ENCODE measurements at regions not wholly inside any gene's neighbourhood (a gene's known extent, or its start where the extent isn't known, plus 50 kb on each side); places are given as distances from the start of the nearest gene placed in this dataset.

GRCh38 chr5:67686746-67687145 is 490.1 kb upstream of the CD180 start:
- TF ChIP-seq, protein P1, sequence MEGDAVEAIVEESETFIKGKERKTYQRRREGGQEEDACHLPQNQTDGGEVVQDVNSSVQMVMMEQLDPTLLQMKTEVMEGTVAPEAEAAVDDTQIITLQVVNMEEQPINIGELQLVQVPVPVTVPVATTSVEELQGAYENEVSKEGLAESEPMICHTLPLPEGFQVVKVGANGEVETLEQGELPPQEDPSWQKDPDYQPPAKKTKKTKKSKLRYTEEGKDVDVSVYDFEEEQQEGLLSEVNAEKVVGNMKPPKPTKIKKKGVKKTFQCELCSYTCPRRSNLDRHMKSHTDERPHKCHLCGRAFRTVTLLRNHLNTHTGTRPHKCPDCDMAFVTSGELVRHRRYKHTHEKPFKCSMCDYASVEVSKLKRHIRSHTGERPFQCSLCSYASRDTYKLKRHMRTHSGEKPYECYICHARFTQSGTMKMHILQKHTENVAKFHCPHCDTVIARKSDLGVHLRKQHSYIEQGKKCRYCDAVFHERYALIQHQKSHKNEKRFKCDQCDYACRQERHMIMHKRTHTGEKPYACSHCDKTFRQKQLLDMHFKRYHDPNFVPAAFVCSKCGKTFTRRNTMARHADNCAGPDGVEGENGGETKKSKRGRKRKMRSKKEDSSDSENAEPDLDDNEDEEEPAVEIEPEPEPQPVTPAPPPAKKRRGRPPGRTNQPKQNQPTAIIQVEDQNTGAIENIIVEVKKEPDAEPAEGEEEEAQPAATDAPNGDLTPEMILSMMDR (IDR thresholded peaks at IDR 0.05; ENCODE audit: insufficient read depth, low read length, poor library complexity, severe bottlenecking), result no peak
- TF ChIP-seq EZH2phosphoT487 (conservative IDR thresholded peaks at IDR 0.05; ENCODE audit: low read length), result no peak
- H3K27me3 ChIP-seq (ENCODE audit: low read length), result no peaks in the 10 kb centered on the region
- no peaks in the 10 kb centered on the region for H3K36me3 ChIP-seq (ENCODE audit: low read length)
- no peaks in the 10 kb centered on the region for H3K9me3 ChIP-seq (ENCODE audit: insufficient read depth, low read length)
- H3F3A ChIP-seq (ENCODE audit: insufficient read depth), result no peaks in the 10 kb centered on the region
- no peaks in the 10 kb centered on the region for H3K9me2 ChIP-seq (replicated peaks; ENCODE audit: insufficient read depth, low read length)
- no peak overlapping the region for H3K9ac ChIP-seq (ENCODE audit: low read length)
- H4K20me1 ChIP-seq (ENCODE audit: low read depth, low read length), result no peaks in the 10 kb centered on the region
- H2AFZ ChIP-seq (ENCODE audit: low read depth, low read length, severe bottlenecking), result no peak overlapping the region
- no peak overlapping the region for H3K4me3 ChIP-seq (ENCODE audit: insufficient read depth, low read length, poor library complexity, severe bottlenecking)
- H3K79me2 ChIP-seq (ENCODE audit: insufficient read depth, low read length), result no peaks in the 10 kb centered on the region
- no peak overlapping the region for H3K4me2 ChIP-seq (ENCODE audit: low read depth, low read length, poor library complexity, severe bottlenecking)
- H3K27ac ChIP-seq (ENCODE audit: low read depth, low read length), result no peak overlapping the region

DNA sequence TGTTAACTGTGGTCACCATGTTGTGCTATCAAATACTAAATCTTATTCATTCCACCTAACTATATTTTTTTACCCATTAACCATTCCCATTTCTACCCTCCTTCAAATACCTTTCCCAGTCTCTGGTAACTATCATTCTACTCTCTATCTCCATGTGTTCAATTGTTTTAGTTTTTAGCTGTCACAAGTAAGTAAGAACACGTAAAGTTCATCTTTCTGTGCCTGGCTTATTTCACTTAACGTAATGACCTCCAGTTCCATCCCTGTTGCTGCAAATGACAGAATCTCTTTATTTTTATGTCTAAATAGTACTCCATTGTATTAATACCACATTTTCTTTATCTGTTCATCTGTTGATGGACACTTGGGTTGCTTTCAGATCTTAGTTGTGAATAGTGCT is 485.1 kb upstream of the CD180 start:
- Histone ChIP-seq H3K36me3 (ENCODE audit: low read length) (no peaks in the 10 kb centered on the region), H3K27ac (ENCODE audit: low read depth, low read length) (no peak overlapping the region), H3K4me3 (ENCODE audit: insufficient read depth, low read length, poor library complexity, severe bottlenecking) (no peak overlapping the region), H3K27me3 (ENCODE audit: low read length) (no peaks in the 10 kb centered on the region), H3K9ac (ENCODE audit: low read length) (no peak overlapping the region), H2AFZ (ENCODE audit: low read depth, low read length, severe bottlenecking) (no peak overlapping the region), H4K20me1 (ENCODE audit: low read depth, low read length) (no peaks in the 10 kb centered on the region), H3K4me2 (ENCODE audit: low read depth, low read length, poor library complexity, severe bottlenecking) (no peak overlapping the region), H3K79me2 (ENCODE audit: insufficient read depth, low read length) (no peaks in the 10 kb centered on the region), H3F3A (ENCODE audit: insufficient read depth) (no peaks in the 10 kb centered on the region), H3K9me2 (replicated peaks; ENCODE audit: insufficient read depth, low read length) (no peaks in the 10 kb centered on the region), H3K9me3 (ENCODE audit: insufficient read depth, low read length) (no peaks in the 10 kb centered on the region)
- no peak for TF ChIP-seq EZH2phosphoT487 (conservative IDR thresholded peaks at IDR 0.05; ENCODE audit: low read length)
- TF ChIP-seq, protein P1 (IDR thresholded peaks at IDR 0.05; ENCODE audit: insufficient read depth, low read length, poor library complexity, severe bottlenecking), result no peak

DNA sequence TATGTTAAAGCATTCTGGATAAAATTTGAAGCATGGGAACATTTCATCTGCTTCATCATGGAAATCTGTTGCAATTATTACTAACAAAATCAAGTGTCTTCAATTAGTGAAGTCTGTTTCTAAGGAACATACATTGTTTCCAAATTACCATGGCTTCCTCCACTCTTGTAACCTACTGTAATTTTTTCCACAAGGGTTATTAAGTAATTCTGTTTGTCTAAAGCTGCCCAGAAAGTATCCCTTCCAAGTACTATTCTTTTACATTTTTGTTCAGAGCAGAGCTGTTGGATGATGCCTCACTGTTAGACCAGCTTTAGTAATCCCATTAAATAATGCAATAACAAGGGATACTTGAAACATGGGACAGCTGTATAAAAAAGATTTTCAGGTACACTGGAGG is 483.5 kb upstream of the CD180 start:
- Histone ChIP-seq H3K79me2 (ENCODE audit: insufficient read depth, low read length) (no peaks in the 10 kb centered on the region), H3K27ac (ENCODE audit: low read depth, low read length) (no peak overlapping the region), H3K4me3 (ENCODE audit: insufficient read depth, low read length, poor library complexity, severe bottlenecking) (no peak overlapping the region), H3F3A (ENCODE audit: insufficient read depth) (no peaks in the 10 kb centered on the region), H3K27me3 (ENCODE audit: low read length) (no peaks in the 10 kb centered on the region), H4K20me1 (ENCODE audit: low read depth, low read length) (no peaks in the 10 kb centered on the region), H3K9ac (ENCODE audit: low read length) (no peak overlapping the region), H3K36me3 (ENCODE audit: low read length) (no peaks in the 10 kb centered on the region), H3K4me2 (ENCODE audit: low read depth, low read length, poor library complexity, severe bottlenecking) (no peak overlapping the region), H3K9me2 (replicated peaks; ENCODE audit: insufficient read depth, low read length) (no peaks in the 10 kb centered on the region), H2AFZ (ENCODE audit: low read depth, low read length, severe bottlenecking) (no peak overlapping the region), H3K9me3 (ENCODE audit: insufficient read depth, low read length) (no peaks in the 10 kb centered on the region)
- TF ChIP-seq EZH2phosphoT487 (conservative IDR thresholded peaks at IDR 0.05; ENCODE audit: low read length), result no peak
- TF ChIP-seq, protein P1 (IDR thresholded peaks at IDR 0.05; ENCODE audit: insufficient read depth, low read length, poor library complexity, severe bottlenecking), result no peak
